HCT116 (cell line): ENCODE measurements at regions not wholly inside any gene's neighbourhood (a gene's known extent, or its start where the extent isn't known, plus 50 kb on each side); places are given as distances from the start of the nearest gene placed in this dataset.

Experiments
- ATAC-seq: fragments of 200-7000 bp; cut with Tn5 transposase; 2 replicates; pipeline ENCODE4 v1.9.1; 2020; ENCODE audit warnings: mild to moderate bottlenecking, moderate library complexity
- BruUV-seq: library from RNA; stranded (reverse); fragments of 400-500 nt; replicated peaks from 2 replicates; lab custom pipeline; 2021; lab: Mats Ljungman, UMichigan
- CTCF ChIA-PET: fragments of 300-600 bp; sonication (Branson Sonifier 250); formaldehyde crosslinking; loops from one replicate; lab custom pipeline; 2021; ENCODE audit warnings: antibody characterized with exemption; lab: Charles Lee
- POLR2A ChIA-PET: fragments of 300-600, 350-600 bp; sonication (Branson Sonifier 250); formaldehyde crosslinking; loops from one replicate; lab custom pipeline; 2021; ENCODE audit warnings: antibody characterized with exemption; lab: Charles Lee
- RAD21 ChIA-PET, 2 experiments: fragments of 300-600 bp; sonication (Branson Sonifier 250); formaldehyde crosslinking; loops; one replicate each; lab custom pipeline; 2023; ENCODE audit warnings: low total read pairs in 2 of 2; ENCODE audit not compliant: uncharacterized antibody in 2 of 2, unreplicated experiment in 2 of 2, low non-redundant PET in 1 of 2; lab: Charles Lee
- DNase-seq: peaks from one replicate; pipeline ENCODE4 v3.0.0-alpha.2; 2010; ENCODE audit warnings: low read depth, low spot score
- H2AFZ ChIP-seq: fragments of 200-600 bp; shearing (Covaris generic), sonication (generic); 2 replicates; pipeline ENCODE4 v1.6.1; 2017; ENCODE audit warnings: low read depth, mixed run types, mixed read lengths, antibody characterized with exemption, low read length; ENCODE audit not compliant: poor library complexity, severe bottlenecking
- H3K27ac ChIP-seq: 2 replicates; pipeline ENCODE4 v1.5.1; 2012; ENCODE audit warnings: low read depth, low read length
- H3K27me3 ChIP-seq: fragments of 200-600 bp; sonication (generic); 2 replicates; pipeline ENCODE4 v1.6.1; 2016; ENCODE audit warnings: mixed run types, low read length, mixed read lengths; ENCODE audit not compliant: insufficient read depth
- H3K36me3 ChIP-seq, 2 experiments: fragments of 200-500 bp in 1 of 2; fragments of 200-600 bp in 1 of 2; sonication (Bioruptor generic) in 1 of 2; sonication (generic) in 1 of 2; 2 replicates each; pipeline versions ENCODE4 v1.5.1 to v1.6.1; 2014 to 2016; ENCODE audit warnings: low read length in 2 of 2, inconsistent platforms in 1 of 2, mixed read lengths in 1 of 2, mixed run types in 1 of 2; ENCODE audit not compliant: insufficient read depth in 2 of 2, control insufficient read depth in 1 of 2
- H3K4me1 ChIP-seq, 2 experiments: fragments of 200-600 bp in 1 of 2; sonication (generic) in 1 of 2; 2 replicates each; pipeline versions ENCODE4 v1.5.1 to v1.6.1; 2012 to 2017; ENCODE audit warnings: low read length in 2 of 2, inconsistent platforms in 1 of 2, mild to moderate bottlenecking in 1 of 2, mixed read lengths in 1 of 2, mixed run types in 1 of 2, moderate library complexity in 1 of 2; ENCODE audit not compliant: insufficient read depth in 2 of 2, control insufficient read depth in 1 of 2
- H3K4me2 ChIP-seq: fragments of 200-600 bp; sonication (generic); 2 replicates; pipeline ENCODE4 v1.6.1; 2017; ENCODE audit warnings: mixed run types, low read length, mixed read lengths
- H3K4me3 ChIP-seq, 2 experiments: fragments of 200-600 bp in 1 of 2; sonication (generic) in 1 of 2; replicated peaks in 1 of 2; 2 replicates each; pipeline ENCODE4 v1.5.1; 2011 to 2016; ENCODE audit warnings: low read length in 2 of 2, control low read depth in 1 of 2, low read depth in 1 of 2, mild to moderate bottlenecking in 1 of 2, mixed read lengths in 1 of 2, mixed run types in 1 of 2
- H3K79me2 ChIP-seq: fragments of 200-600 bp; sonication (generic); 2 replicates; pipeline ENCODE4 v1.6.1; 2017; ENCODE audit warnings: mild to moderate bottlenecking, mixed run types, low read length, moderate library complexity, mixed read lengths; ENCODE audit not compliant: insufficient read depth
- H3K9ac ChIP-seq: fragments of 200-600 bp; sonication (generic); 2 replicates; pipeline ENCODE4 v1.6.1; 2016; ENCODE audit warnings: low read length, mixed read lengths
- H3K9me2 ChIP-seq: fragments of 200-600 bp; sonication (generic), shearing (Covaris generic); 2 replicates; pipeline ENCODE4 v1.6.1; 2017; ENCODE audit warnings: mixed run types, mild to moderate bottlenecking, moderate library complexity; ENCODE audit not compliant: insufficient read depth
- H3K9me3 ChIP-seq, 2 experiments: fragments of 200-500 bp in 1 of 2; fragments of 200-600 bp in 1 of 2; sonication (Bioruptor generic) in 1 of 2; sonication (generic) in 1 of 2; 2 replicates each; pipeline ENCODE4 v1.6.1; 2014 to 2017; ENCODE audit warnings: low read length in 2 of 2, mixed read lengths in 2 of 2, inconsistent platforms in 1 of 2, low read depth in 1 of 2, mild to moderate bottlenecking in 1 of 2, mixed run types in 1 of 2, moderate library complexity in 1 of 2; ENCODE audit not compliant: control insufficient read depth in 1 of 2, insufficient read depth in 1 of 2
- H4K20me1 ChIP-seq: fragments of 200-600 bp; sonication (generic), shearing (Covaris generic); 2 replicates; pipeline ENCODE4 v1.6.1; 2017; ENCODE audit warnings: mixed run types, mild to moderate bottlenecking, moderate library complexity; ENCODE audit not compliant: insufficient read depth
- CBX3 ChIP-seq: IDR thresholded peaks from 2 replicates; pipeline ENCODE4 v1.6.1; 2012; ENCODE audit warnings: low read depth
- CEBPB ChIP-seq: IDR thresholded peaks from 2 replicates; pipeline ENCODE4 v1.6.1; 2012; ENCODE audit warnings: low read depth
- EGR1 ChIP-seq: IDR thresholded peaks from 2 replicates; pipeline ENCODE4 v1.6.1; 2012; ENCODE audit warnings: low read depth
- ELF1 ChIP-seq: IDR thresholded peaks from 2 replicates; pipeline ENCODE4 v1.6.1; 2012; ENCODE audit warnings: low read depth, borderline replicate concordance
- FOSL1 ChIP-seq: IDR thresholded peaks from 2 replicates; pipeline ENCODE4 v1.6.1; 2012; ENCODE audit warnings: low read depth
- JUND ChIP-seq: IDR thresholded peaks from 2 replicates; pipeline ENCODE4 v1.6.1; 2012
- POLR2A ChIP-seq: IDR thresholded peaks from 2 replicates; pipeline ENCODE4 v1.7.0; 2011; ENCODE audit warnings: borderline replicate concordance; ENCODE audit not compliant: insufficient read depth, insufficient read length; ENCODE audit errors: extremely low read depth
- POLR2AphosphoS5 ChIP-seq: IDR thresholded peaks from 2 replicates; pipeline ENCODE4 v1.6.1; 2011; ENCODE audit warnings: mild to moderate bottlenecking, low read depth, low read length, moderate library complexity
- SIN3A ChIP-seq: IDR thresholded peaks from 2 replicates; pipeline ENCODE4 v1.6.1; 2012; ENCODE audit warnings: low read depth
- SP1 ChIP-seq: IDR thresholded peaks from 2 replicates; pipeline ENCODE4 v1.6.1; 2012; ENCODE audit warnings: low read depth
- SRF ChIP-seq: IDR thresholded peaks from 2 replicates; pipeline ENCODE4 v1.6.1; 2012; ENCODE audit warnings: low read depth
- TCF7L2 ChIP-seq: IDR thresholded peaks from 2 replicates; pipeline ENCODE4 v1.7.0; 2011; ENCODE audit warnings: borderline replicate concordance, inconsistent platforms; ENCODE audit not compliant: insufficient read depth, insufficient read length; ENCODE audit errors: extremely low read depth
- YY1 ChIP-seq: IDR thresholded peaks from 2 replicates; pipeline ENCODE4 v1.6.1; 2011; ENCODE audit warnings: low read length, low read depth, moderate library complexity, mild to moderate bottlenecking; ENCODE audit not compliant: insufficient replicate concordance; ENCODE audit errors: extremely low read depth
- ZNF274 ChIP-seq: fragments of 200-500 bp; sonication (Bioruptor generic); IDR thresholded peaks from 2 replicates; pipeline ENCODE4 v1.6.1; 2014; ENCODE audit warnings: mild to moderate bottlenecking, low read depth, low read length, inconsistent platforms
- intact Hi-C: fragments of 100-400 bp; cut with micrococcal nuclease; formaldehyde crosslinking; loops from 2 replicates; pipeline ENCODE4 v1.10.0; 2022
- TF ChIP-seq, protein P1 (sequence below): IDR thresholded peaks from 2 replicates; pipeline ENCODE4 v1.6.1; 2012; ENCODE audit warnings: low read depth
- TF ChIP-seq, protein P2 (sequence below): IDR thresholded peaks from 2 replicates; pipeline ENCODE4 v1.6.1; 2012
- TF ChIP-seq, protein P3 (sequence below), 3 experiments: fragments of 200-600 bp in 1 of 3; sonication (generic) in 1 of 3; IDR thresholded peaks in 2 of 3; conservative IDR thresholded peaks in 1 of 3; 2 replicates each; pipeline ENCODE4 v1.5.1; 2012 to 2017; ENCODE audit warnings: low read depth in 2 of 3, low read length in 2 of 3, antibody characterized with exemption in 1 of 3, borderline replicate concordance in 1 of 3, control low read depth in 1 of 3, mild to moderate bottlenecking in 1 of 3, mixed read lengths in 1 of 3, mixed run types in 1 of 3, moderate library complexity in 1 of 3; ENCODE audit not compliant: insufficient read depth in 1 of 3
- TF ChIP-seq, protein P4 (sequence below): IDR thresholded peaks from 2 replicates; pipeline ENCODE4 v1.6.1; 2011; ENCODE audit warnings: mild to moderate bottlenecking, low read length, moderate library complexity; ENCODE audit not compliant: insufficient replicate concordance; ENCODE audit errors: extremely low read depth

DNA sequence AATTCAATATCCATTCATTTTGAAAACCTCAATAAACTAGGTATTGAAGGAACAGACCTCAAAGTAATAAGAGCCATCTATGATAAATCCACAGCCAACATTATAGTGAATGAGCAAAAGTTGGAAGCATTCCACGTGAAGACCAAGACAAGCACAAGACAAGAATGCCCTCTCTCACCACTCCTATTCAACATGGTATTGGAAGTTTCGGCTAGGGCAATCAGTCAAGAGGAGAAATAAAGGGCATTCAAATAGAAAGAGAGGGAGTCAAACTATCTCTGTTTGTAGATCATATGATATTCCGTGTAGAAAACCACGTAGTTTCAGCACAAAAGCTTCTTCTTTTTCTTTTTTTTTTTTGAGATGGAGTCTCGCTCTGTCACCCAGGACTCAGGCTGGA is 550.3 kb downstream of the FSCB start (continued):
- no peak for TF ChIP-seq TCF7L2
- no peak for TF ChIP-seq SP1
- no peak for TF ChIP-seq YY1
- TF ChIP-seq, protein P1, sequence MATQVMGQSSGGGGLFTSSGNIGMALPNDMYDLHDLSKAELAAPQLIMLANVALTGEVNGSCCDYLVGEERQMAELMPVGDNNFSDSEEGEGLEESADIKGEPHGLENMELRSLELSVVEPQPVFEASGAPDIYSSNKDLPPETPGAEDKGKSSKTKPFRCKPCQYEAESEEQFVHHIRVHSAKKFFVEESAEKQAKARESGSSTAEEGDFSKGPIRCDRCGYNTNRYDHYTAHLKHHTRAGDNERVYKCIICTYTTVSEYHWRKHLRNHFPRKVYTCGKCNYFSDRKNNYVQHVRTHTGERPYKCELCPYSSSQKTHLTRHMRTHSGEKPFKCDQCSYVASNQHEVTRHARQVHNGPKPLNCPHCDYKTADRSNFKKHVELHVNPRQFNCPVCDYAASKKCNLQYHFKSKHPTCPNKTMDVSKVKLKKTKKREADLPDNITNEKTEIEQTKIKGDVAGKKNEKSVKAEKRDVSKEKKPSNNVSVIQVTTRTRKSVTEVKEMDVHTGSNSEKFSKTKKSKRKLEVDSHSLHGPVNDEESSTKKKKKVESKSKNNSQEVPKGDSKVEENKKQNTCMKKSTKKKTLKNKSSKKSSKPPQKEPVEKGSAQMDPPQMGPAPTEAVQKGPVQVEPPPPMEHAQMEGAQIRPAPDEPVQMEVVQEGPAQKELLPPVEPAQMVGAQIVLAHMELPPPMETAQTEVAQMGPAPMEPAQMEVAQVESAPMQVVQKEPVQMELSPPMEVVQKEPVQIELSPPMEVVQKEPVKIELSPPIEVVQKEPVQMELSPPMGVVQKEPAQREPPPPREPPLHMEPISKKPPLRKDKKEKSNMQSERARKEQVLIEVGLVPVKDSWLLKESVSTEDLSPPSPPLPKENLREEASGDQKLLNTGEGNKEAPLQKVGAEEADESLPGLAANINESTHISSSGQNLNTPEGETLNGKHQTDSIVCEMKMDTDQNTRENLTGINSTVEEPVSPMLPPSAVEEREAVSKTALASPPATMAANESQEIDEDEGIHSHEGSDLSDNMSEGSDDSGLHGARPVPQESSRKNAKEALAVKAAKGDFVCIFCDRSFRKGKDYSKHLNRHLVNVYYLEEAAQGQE: no peak

DNA sequence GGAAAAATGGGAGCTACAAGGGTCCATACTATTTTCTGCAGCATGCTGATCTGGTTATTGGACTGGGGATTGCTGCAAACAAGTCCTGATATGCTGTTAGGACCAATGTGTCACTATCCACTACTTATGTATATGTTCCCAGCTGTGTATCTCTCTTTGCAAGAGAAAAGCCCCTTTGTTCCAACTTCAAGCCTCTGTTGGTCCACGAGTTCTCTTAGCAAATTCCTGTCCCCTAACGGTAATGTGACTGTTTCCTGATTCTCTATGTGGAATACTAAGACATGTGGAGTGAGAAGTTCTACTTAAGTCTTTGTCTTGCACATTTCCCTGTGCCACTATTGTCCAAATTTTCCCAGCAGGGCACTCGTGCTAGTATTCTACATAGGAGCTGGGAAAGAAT is 557.7 kb downstream of the FSCB start:
- no peaks in the 10 kb centered on the region for H3K27me3 ChIP-seq
- no peak overlapping the region for H3K4me3 ChIP-seq
- H3K27ac ChIP-seq: no peak overlapping the region
- no peak overlapping the region for H3K9ac ChIP-seq
- no peaks in the 10 kb centered on the region for H3K9me2 ChIP-seq
- no TSS peak for BruUV-seq
- no peaks in the 10 kb centered on the region for H3K36me3 ChIP-seq
- CTCF ChIA-PET: no interaction called here
- RAD21 ChIA-PET: no interaction called here
- intact Hi-C loops: loop anchor here (2.0 kb wide), 1 partner anchor 13 kb away; no protein-coding TSS in a partner anchor
- no peaks in the 10 kb centered on the region for H3K79me2 ChIP-seq
- H2AFZ ChIP-seq: no peak overlapping the region
- H3K4me1 ChIP-seq: no peaks in the 10 kb centered on the region
- no peak for ATAC-seq
- DNase-seq: no peak
- H3K9me3 ChIP-seq: no peaks in the 10 kb centered on the region
- POLR2A ChIA-PET: no interaction called here
- H3K4me2 ChIP-seq: no peak overlapping the region
- H4K20me1 ChIP-seq: no peaks in the 10 kb centered on the region
- TF ChIP-seq ELF1: no peak
- no peak for TF ChIP-seq EGR1
- no peak for TF ChIP-seq FOSL1
- no peak for TF ChIP-seq POLR2AphosphoS5
- TF ChIP-seq TCF7L2: no peak
- TF ChIP-seq, protein P2, sequence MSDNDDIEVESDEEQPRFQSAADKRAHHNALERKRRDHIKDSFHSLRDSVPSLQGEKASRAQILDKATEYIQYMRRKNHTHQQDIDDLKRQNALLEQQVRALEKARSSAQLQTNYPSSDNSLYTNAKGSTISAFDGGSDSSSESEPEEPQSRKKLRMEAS: no peak
- TF ChIP-seq, protein P3, sequence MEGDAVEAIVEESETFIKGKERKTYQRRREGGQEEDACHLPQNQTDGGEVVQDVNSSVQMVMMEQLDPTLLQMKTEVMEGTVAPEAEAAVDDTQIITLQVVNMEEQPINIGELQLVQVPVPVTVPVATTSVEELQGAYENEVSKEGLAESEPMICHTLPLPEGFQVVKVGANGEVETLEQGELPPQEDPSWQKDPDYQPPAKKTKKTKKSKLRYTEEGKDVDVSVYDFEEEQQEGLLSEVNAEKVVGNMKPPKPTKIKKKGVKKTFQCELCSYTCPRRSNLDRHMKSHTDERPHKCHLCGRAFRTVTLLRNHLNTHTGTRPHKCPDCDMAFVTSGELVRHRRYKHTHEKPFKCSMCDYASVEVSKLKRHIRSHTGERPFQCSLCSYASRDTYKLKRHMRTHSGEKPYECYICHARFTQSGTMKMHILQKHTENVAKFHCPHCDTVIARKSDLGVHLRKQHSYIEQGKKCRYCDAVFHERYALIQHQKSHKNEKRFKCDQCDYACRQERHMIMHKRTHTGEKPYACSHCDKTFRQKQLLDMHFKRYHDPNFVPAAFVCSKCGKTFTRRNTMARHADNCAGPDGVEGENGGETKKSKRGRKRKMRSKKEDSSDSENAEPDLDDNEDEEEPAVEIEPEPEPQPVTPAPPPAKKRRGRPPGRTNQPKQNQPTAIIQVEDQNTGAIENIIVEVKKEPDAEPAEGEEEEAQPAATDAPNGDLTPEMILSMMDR (IDR thresholded peaks at IDR 0.05 in 2 of 3, conservative IDR thresholded peaks at IDR 0.05 in 1 of 3; ENCODE audit: borderline replicate concordance in 1 of 3, insufficient read depth in 1 of 3, low read depth in 2 of 3, low read length in 2 of 3): no peak
- TF ChIP-seq CEBPB: no peak
- no peak for TF ChIP-seq SRF
- no peak for TF ChIP-seq CBX3
- TF ChIP-seq JUND: no peak
- TF ChIP-seq POLR2A: no peak
- no peak for TF ChIP-seq SP1
- TF ChIP-seq, protein P4, sequence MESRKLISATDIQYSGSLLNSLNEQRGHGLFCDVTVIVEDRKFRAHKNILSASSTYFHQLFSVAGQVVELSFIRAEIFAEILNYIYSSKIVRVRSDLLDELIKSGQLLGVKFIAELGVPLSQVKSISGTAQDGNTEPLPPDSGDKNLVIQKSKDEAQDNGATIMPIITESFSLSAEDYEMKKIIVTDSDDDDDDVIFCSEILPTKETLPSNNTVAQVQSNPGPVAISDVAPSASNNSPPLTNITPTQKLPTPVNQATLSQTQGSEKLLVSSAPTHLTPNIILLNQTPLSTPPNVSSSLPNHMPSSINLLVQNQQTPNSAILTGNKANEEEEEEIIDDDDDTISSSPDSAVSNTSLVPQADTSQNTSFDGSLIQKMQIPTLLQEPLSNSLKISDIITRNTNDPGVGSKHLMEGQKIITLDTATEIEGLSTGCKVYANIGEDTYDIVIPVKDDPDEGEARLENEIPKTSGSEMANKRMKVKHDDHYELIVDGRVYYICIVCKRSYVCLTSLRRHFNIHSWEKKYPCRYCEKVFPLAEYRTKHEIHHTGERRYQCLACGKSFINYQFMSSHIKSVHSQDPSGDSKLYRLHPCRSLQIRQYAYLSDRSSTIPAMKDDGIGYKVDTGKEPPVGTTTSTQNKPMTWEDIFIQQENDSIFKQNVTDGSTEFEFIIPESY: no peak
- no peak for TF ChIP-seq SIN3A
- no peak for TF ChIP-seq ZNF274
